Fibroblast of villous mesenchyme (primary cell): ENCODE measurements at regions not wholly inside any gene's neighbourhood (a gene's known extent, or its start where the extent isn't known, plus 50 kb on each side); places are given as distances from the start of the nearest gene placed in this dataset.

ENCODE experiments used
- DNase-seq: peaks from one replicate; pipeline ENCODE4 v3.0.0-alpha.2; 2010; ENCODE audit warnings: low read depth
- H3K4me3 ChIP-seq: 2 replicates; pipeline ENCODE4 v1.5.1; 2011; ENCODE audit warnings: low read depth, mild to moderate bottlenecking, low read length
- CTCF ChIP-seq: IDR thresholded peaks from 2 replicates; pipeline ENCODE4 v1.5.1; 2012; ENCODE audit warnings: low read depth, mild to moderate bottlenecking, low read length; ENCODE audit not compliant: insufficient read depth

GRCh38 chr4:54547299-54548097 lies 110.3 kb upstream of the KIT start:
- H3K4me3 ChIP-seq: no peak overlapping the region
- DNase-seq: no peak
- TF ChIP-seq CTCF: no peak

GRCh38 chr4:54548098-54548620 lies 109.6 kb upstream of the KIT start:
- TF ChIP-seq CTCF: no peak
- DNase-seq: no peak
- no peak overlapping the region for H3K4me3 ChIP-seq

- DNase-seq: no peak
- H3K4me3 ChIP-seq: no peak overlapping the region
- no peak for TF ChIP-seq CTCF
Observed at GRCh38 chr4:54548831-54549460, 108.8 kb upstream of the KIT start.

GRCh38 chr4:54550395-54551171 lies 107.2 kb upstream of the KIT start:
- no peak for TF ChIP-seq CTCF
- peak; percentile 23 for DNase-seq
- H3K4me3 ChIP-seq: no peak overlapping the region

- TF ChIP-seq CTCF: no peak
- H3K4me3 ChIP-seq: no peak overlapping the region
- DNase-seq: peak; percentile 30
Observed at GRCh38 chr4:54553001-54553400, 104.8 kb upstream of the KIT start.

GRCh38 chr4:54554339-54554990 lies 103.3 kb upstream of the KIT start:
- no peak for TF ChIP-seq CTCF
- no peak for DNase-seq
- H3K4me3 ChIP-seq: no peak overlapping the region
